ENCODE measurements at regions not wholly inside any gene's neighbourhood (a gene's known extent, or its start where the extent isn't known, plus 50 kb on each side); places are given as distances from the start of the nearest gene placed in this dataset.

DNA sequence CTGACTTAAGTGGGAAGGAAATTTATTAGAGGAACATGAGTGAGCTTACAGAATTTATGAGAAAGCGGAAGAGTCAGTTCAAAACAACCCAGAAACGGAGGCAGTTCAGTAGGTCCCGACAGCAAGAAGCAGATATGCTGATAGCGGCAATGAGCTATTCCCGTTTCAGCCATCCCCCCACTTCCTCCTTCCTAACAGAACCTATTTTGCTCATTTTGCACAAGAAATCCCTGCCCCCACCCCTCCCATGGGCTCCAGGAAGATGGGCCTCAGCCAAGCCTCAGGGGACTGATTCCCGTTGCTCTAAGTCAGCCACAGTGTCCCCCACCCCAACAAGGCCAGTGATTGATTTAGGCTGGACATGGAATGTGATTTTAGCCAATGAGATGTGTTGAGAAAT, 157.5 kb downstream of the CEBPB start:
- no peak for DNase-seq (ENCODE audit: extremely low spot score in 2 of 2)
- intact Hi-C loops (cut with DNase I): loop anchor here (5.0 kb wide), 2 partner anchors 366 to 1556 kb away; partner anchors contain the start of gene SNAI1
- Histone ChIP-seq H3K4me1 (peaks cover 37% of the 10 kb centered on the region), H3K27me3 (no peaks in the 10 kb centered on the region), H3K9me3 (no peaks in the 10 kb centered on the region), H3K36me3 (no peaks in the 10 kb centered on the region), H3K4me3 (no peak overlapping the region), H3K27ac (peak overlapping the region; percentile 90)
- no peak for TF ChIP-seq POLR2AphosphoS5 (IDR thresholded peaks at IDR 0.05; ENCODE audit: insufficient read depth in 1 of 2, low read depth in 1 of 2)
- TF ChIP-seq, protein P1, sequence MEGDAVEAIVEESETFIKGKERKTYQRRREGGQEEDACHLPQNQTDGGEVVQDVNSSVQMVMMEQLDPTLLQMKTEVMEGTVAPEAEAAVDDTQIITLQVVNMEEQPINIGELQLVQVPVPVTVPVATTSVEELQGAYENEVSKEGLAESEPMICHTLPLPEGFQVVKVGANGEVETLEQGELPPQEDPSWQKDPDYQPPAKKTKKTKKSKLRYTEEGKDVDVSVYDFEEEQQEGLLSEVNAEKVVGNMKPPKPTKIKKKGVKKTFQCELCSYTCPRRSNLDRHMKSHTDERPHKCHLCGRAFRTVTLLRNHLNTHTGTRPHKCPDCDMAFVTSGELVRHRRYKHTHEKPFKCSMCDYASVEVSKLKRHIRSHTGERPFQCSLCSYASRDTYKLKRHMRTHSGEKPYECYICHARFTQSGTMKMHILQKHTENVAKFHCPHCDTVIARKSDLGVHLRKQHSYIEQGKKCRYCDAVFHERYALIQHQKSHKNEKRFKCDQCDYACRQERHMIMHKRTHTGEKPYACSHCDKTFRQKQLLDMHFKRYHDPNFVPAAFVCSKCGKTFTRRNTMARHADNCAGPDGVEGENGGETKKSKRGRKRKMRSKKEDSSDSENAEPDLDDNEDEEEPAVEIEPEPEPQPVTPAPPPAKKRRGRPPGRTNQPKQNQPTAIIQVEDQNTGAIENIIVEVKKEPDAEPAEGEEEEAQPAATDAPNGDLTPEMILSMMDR (IDR thresholded peaks at IDR 0.05): no peak
- no peak for TF ChIP-seq POLR2A (IDR thresholded peaks at IDR 0.05)

DNA sequence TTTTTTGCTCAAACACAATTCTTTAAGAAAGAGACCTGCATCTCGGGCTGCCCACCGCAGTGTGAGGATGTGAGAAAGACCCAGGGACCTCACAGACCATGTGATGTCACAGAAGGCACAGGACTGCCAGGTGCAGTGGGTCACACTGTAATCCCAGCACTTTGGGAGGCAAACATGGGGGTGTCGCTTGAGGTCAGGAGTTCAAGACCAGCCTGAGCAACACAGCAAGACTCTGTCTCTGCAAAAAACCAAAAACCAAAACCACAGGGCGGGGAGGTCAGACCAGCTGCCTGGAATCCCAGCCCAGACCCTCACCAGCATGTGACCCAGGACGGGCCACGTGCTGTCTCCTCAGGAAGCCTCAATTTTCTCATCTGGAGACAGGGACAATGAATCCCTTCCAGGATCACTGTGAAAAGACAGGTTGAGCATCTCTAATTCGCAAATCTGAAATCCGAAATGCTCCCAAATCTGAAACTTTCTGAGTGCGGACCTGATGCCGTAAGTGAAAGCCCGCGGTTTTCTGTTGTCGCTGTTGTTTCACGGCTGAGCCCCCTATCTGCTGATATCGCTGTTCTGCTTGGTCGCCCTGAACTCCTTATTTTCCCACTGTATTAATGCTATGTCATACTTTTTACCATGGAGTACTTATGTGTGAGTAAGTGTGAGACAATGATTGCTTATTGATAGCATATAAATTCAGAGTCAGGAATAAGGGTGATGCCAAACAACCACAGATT, 159.5 kb upstream of the PTPN1 start:
- no peaks in the 10 kb centered on the region for H3K27me3 ChIP-seq
- no peak overlapping the region for H3K27ac ChIP-seq
- intact Hi-C loops (cut with DNase I): no loop called here
- TF ChIP-seq, protein P1 (IDR thresholded peaks at IDR 0.05): no peak
- TF ChIP-seq POLR2AphosphoS5 (IDR thresholded peaks at IDR 0.05; ENCODE audit: insufficient read depth in 1 of 2, low read depth in 1 of 2) (no peak), POLR2A (IDR thresholded peaks at IDR 0.05) (no peak)
- no peaks in the 10 kb centered on the region for H3K9me3 ChIP-seq
- no peak for DNase-seq (ENCODE audit: extremely low spot score in 2 of 2)
- peaks cover 22% of the 10 kb centered on the region for H3K4me1 ChIP-seq
- H3K4me3 ChIP-seq: no peak overlapping the region
- no peaks in the 10 kb centered on the region for H3K36me3 ChIP-seq

DNA sequence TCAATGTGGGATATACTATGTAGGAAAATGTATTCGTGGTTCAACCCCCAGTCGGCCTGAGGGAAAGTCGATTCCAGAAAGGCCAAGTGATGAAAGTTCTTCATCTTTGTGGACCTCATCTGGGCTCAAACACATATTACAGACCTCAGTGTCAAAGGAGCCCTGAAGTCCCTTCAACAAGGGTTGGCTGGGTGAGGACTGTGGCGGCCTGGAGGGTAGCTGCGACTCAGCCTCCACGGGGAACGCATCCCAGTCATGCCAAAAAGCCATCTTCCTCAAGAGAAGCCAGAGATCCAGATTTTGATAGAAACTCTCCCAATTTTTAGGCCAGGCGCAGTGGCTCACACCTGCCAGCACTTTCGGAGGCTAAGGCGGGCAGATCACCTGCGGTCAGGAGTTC, 158.6 kb upstream of the PTPN1 start:
- no peaks in the 10 kb centered on the region for H3K36me3 ChIP-seq
- H3K4me1 ChIP-seq: peaks cover 13% of the 10 kb centered on the region
- no peaks in the 10 kb centered on the region for H3K9me3 ChIP-seq
- no peak overlapping the region for H3K27ac ChIP-seq
- TF ChIP-seq, protein P1 (IDR thresholded peaks at IDR 0.05): no peak
- TF ChIP-seq POLR2AphosphoS5 (IDR thresholded peaks at IDR 0.05; ENCODE audit: insufficient read depth in 1 of 2, low read depth in 1 of 2): no peak
- TF ChIP-seq POLR2A (IDR thresholded peaks at IDR 0.05): no peak
- H3K27me3 ChIP-seq: no peaks in the 10 kb centered on the region
- intact Hi-C loops (cut with DNase I): no loop called here
- H3K4me3 ChIP-seq: no peak overlapping the region
- DNase-seq (ENCODE audit: extremely low spot score in 2 of 2): no peak

DNA sequence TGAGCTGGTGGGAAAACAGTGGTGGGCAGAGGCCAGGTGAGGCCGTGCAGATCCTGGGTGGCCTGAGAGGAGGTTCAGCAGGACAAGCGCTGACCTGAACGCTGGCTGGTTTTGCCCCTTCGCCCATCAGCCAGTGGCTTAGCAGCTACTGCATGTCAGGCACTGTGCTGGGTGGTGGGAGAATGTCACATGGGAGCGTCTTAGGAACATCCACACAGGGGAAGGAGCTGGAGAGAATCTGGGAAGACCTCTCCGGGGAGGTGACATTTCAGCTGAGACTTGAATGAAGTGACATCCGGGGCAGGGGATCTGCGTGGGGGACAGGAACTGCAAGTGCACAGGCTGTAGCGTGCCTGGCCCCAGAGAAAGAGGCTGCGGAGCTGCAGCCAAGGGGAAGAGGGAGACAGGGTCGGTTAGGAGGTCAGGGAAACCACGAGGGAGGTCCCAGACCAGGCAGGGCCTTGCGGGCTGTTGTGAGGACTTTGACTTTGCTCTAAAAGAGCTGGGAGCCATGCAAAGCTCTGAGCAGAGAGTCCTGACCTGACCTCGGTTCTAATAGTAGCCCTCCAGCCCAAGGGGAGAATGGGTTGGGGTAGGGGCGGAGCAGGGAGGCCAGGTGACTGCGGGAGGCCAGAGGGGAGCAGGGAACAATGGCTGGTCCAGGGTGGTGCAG, 156.8 kb upstream of the PTPN1 start:
- intact Hi-C loops (cut with DNase I): no loop called here
- TF ChIP-seq, protein P1 (IDR thresholded peaks at IDR 0.05): no peak
- TF ChIP-seq POLR2A (IDR thresholded peaks at IDR 0.05): no peak
- no peak for TF ChIP-seq POLR2AphosphoS5 (IDR thresholded peaks at IDR 0.05; ENCODE audit: insufficient read depth in 1 of 2, low read depth in 1 of 2)
- DNase-seq (ENCODE audit: extremely low spot score in 2 of 2): no peak
- Histone ChIP-seq H3K9me3 (no peaks in the 10 kb centered on the region), H3K4me3 (no peak overlapping the region), H3K36me3 (no peaks in the 10 kb centered on the region), H3K27ac (no peak overlapping the region), H3K4me1 (no peaks in the 10 kb centered on the region), H3K27me3 (no peaks in the 10 kb centered on the region)
